Neural crest cell (in vitro differentiated cells): ENCODE measurements at regions not wholly inside any gene's neighbourhood (a gene's known extent, or its start where the extent isn't known, plus 50 kb on each side); places are given as distances from the start of the nearest gene placed in this dataset.

Source experiments
- DNase-seq: peaks from one replicate; pipeline ENCODE4 v3.0.0; 2021; ENCODE audit warnings: low read depth, mixed read lengths, low spot score
- H3K27ac Mint-ChIP-seq: one replicate; pipeline ENCODE4 v1.8.0; 2021; ENCODE audit warnings: mild to moderate bottlenecking, mixed read lengths; ENCODE audit not compliant: unreplicated experiment
- H3K27me3 Mint-ChIP-seq: 2 replicates; pipeline ENCODE4 v1.8.0; 2021; ENCODE audit warnings: low read depth, mild to moderate bottlenecking, mixed read lengths
- H3K36me3 Mint-ChIP-seq: 2 replicates; pipeline ENCODE4 v1.8.0; 2021; ENCODE audit warnings: low read depth, mild to moderate bottlenecking, mixed read lengths
- H3K4me1 Mint-ChIP-seq: 2 replicates; pipeline ENCODE4 v1.8.0; 2021; ENCODE audit warnings: mixed read lengths
- H3K4me3 Mint-ChIP-seq: one replicate; pipeline ENCODE4 v1.8.0; 2021; ENCODE audit warnings: mild to moderate bottlenecking, mixed read lengths
- H3K9me3 Mint-ChIP-seq: 2 replicates; pipeline ENCODE4 v1.8.0; 2021; ENCODE audit warnings: mixed read lengths
- microRNA-seq: library from miRNA; unstranded; fragments of <30 nt; microRNA quantifications from one replicate; pipeline ENCODE4, GENCODE V29; 2020
- TF ChIP-seq, protein P1 (sequence below): fragments of 200-600 bp; sonication (generic); conservative IDR thresholded peaks from 2 replicates; pipeline ENCODE4 v1.5.0; 2021; ENCODE audit warnings: antibody characterized with exemption, mild to moderate bottlenecking

DNA sequence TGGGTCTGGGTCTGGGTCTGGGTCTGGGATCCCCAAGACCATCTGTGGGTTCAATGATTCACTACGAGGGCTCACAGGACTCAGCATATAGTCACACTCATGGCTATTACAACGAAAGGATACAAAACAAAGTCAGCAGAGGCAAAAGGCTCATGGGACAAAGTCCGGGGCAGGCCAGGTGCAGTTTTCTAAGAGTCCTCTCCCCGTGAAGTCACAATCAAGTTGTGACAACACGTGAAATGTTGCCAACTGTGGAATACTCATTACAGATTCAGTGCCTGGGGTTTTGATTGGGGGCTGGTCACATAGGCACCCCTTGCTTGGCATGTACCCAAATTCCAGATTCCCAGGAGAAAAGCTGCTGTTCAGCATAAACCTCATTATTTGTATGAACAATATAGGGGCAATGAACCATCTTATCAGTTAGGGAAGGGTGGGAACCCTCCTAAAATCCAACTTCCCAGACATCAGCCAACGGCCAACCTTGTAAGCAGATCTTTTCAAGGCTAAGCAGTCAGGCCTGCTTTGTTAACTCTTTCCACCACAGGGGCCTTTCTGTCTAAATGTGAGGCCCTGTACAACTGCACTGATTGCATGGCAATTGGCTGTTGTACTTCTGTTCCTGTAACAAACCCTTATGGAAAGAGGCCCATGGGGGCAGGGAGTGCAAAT, 58.2 kb upstream of the DIPK2B start:
- no peaks in the 10 kb centered on the region for H3K27me3 Mint-ChIP-seq
- H3K36me3 Mint-ChIP-seq: peaks cover 6% of the 10 kb centered on the region
- TF ChIP-seq, protein P1, sequence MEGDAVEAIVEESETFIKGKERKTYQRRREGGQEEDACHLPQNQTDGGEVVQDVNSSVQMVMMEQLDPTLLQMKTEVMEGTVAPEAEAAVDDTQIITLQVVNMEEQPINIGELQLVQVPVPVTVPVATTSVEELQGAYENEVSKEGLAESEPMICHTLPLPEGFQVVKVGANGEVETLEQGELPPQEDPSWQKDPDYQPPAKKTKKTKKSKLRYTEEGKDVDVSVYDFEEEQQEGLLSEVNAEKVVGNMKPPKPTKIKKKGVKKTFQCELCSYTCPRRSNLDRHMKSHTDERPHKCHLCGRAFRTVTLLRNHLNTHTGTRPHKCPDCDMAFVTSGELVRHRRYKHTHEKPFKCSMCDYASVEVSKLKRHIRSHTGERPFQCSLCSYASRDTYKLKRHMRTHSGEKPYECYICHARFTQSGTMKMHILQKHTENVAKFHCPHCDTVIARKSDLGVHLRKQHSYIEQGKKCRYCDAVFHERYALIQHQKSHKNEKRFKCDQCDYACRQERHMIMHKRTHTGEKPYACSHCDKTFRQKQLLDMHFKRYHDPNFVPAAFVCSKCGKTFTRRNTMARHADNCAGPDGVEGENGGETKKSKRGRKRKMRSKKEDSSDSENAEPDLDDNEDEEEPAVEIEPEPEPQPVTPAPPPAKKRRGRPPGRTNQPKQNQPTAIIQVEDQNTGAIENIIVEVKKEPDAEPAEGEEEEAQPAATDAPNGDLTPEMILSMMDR: no peak
- H3K4me1 Mint-ChIP-seq: no peaks in the 10 kb centered on the region
- no peak for DNase-seq
- H3K27ac Mint-ChIP-seq: no peak overlapping the region
- no peak overlapping the region for H3K4me3 Mint-ChIP-seq
- peaks cover 10% of the 10 kb centered on the region for H3K9me3 Mint-ChIP-seq

Small RNA genes lying in the stretch of these regions (microRNA-seq; reads per million reads assigned to microRNA genes)
- 3,161 reads per million, percentile 89 among the genes with 10 or more reads in this experiment for gene MIR221
- 425 reads per million, percentile 75 among the genes with 10 or more reads in this experiment for gene MIR222
